ENCODE measurements at regions not wholly inside any gene's neighbourhood (a gene's known extent, or its start where the extent isn't known, plus 50 kb on each side); places are given as distances from the start of the nearest gene placed in this dataset.

DNA sequence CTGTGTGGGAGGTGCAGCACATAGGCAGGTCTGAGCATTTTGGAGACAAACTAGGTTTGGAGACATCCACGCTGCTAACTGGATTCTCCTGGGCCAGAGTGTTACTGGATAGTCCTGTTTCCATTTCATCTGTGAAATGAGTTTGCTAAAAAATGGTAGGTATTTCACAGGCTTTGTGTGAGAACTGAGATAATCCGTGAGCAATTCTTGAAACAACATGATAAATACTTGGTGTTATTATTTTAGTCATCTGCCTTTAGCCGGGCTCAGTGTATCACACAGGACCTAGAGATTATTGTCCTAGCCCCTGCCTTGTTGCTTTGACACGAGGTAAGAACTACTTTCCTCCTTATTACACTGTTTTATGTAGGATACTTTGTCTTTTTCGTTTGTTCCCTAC lies 63.0 kb downstream of the PRR18 start:
- TF ChIP-seq, protein P1, sequence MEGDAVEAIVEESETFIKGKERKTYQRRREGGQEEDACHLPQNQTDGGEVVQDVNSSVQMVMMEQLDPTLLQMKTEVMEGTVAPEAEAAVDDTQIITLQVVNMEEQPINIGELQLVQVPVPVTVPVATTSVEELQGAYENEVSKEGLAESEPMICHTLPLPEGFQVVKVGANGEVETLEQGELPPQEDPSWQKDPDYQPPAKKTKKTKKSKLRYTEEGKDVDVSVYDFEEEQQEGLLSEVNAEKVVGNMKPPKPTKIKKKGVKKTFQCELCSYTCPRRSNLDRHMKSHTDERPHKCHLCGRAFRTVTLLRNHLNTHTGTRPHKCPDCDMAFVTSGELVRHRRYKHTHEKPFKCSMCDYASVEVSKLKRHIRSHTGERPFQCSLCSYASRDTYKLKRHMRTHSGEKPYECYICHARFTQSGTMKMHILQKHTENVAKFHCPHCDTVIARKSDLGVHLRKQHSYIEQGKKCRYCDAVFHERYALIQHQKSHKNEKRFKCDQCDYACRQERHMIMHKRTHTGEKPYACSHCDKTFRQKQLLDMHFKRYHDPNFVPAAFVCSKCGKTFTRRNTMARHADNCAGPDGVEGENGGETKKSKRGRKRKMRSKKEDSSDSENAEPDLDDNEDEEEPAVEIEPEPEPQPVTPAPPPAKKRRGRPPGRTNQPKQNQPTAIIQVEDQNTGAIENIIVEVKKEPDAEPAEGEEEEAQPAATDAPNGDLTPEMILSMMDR (conservative IDR thresholded peaks at IDR 0.05; ENCODE audit: low read length), result no peak
- no peak for TF ChIP-seq EZH2phosphoT487 (IDR thresholded peaks at IDR 0.05; ENCODE audit: borderline replicate concordance, low read depth, low read length)

Data from OCI-LY7 (cell line).